ENCODE measurements at regions not wholly inside any gene's neighbourhood (a gene's known extent, or its start where the extent isn't known, plus 50 kb on each side); places are given as distances from the start of the nearest gene placed in this dataset.

GRCh38 chr3:127489357-127489756, 101.2 kb downstream of the TPRA1 start:
- no peak for TF ChIP-seq SP1 (IDR thresholded peaks at IDR 0.05)
- no peak for TF ChIP-seq LEF1 (IDR thresholded peaks at IDR 0.05; ENCODE audit: borderline replicate concordance)
- TF ChIP-seq FOXM1 (IDR thresholded peaks at IDR 0.05; ENCODE audit: borderline replicate concordance) = no peak
- no peak for TF ChIP-seq L3MBTL2 (conservative IDR thresholded peaks at IDR 0.05)
- no peak for TF ChIP-seq SUZ12 (IDR thresholded peaks at IDR 0.05)
- no peak for TF ChIP-seq PKNOX1 (IDR thresholded peaks at IDR 0.05)

All from HEK293T (cell line).